BJ (cell line): ENCODE measurements at regions not wholly inside any gene's neighbourhood (a gene's known extent, or its start where the extent isn't known, plus 50 kb on each side); places are given as distances from the start of the nearest gene placed in this dataset.

Experiments used
- CTCF ChIA-PET: fragments of 350-600 bp; formaldehyde crosslinking; extraction: SDS; loops from one replicate; lab custom pipeline; 2021; ENCODE audit warnings: antibody characterized with exemption, inconsistent platforms; lab: Yijun Ruan, JAX
- POLR2A ChIA-PET: fragments of 300-600 bp; sonication (Branson Sonifier 250); formaldehyde crosslinking; extraction: SDS; loops from one replicate; lab custom pipeline; 2021; ENCODE audit warnings: antibody characterized with exemption; lab: Charles Lee
- DNase-seq: peaks from one replicate; pipeline ENCODE4 v3.0.0-alpha.2; 2011; ENCODE audit warnings: low read depth
- H3K27me3 ChIP-seq: 2 replicates; pipeline ENCODE4 v1.6.0; 2011; ENCODE audit warnings: low read length; ENCODE audit not compliant: control insufficient read depth, insufficient read depth
- H3K36me3 ChIP-seq: 2 replicates; pipeline ENCODE4 v1.5.1; 2011; ENCODE audit warnings: low read length; ENCODE audit not compliant: control insufficient read depth, insufficient read depth
- H3K4me3 ChIP-seq: 2 replicates; pipeline ENCODE4 v1.5.1; 2011; ENCODE audit warnings: low read depth, mild to moderate bottlenecking, control low read depth, low read length
- CTCF ChIP-seq: IDR thresholded peaks from 2 replicates; pipeline ENCODE4 v1.5.1; 2011; ENCODE audit warnings: low read depth, mild to moderate bottlenecking, control low read depth, inconsistent platforms, low read length, moderate library complexity; ENCODE audit not compliant: insufficient read depth

GRCh38 chr4:143054971-143055370, 129.7 kb upstream of the USP38 start:
- ChIA-PET POLR2A (interaction anchor here (0.6 to 0.7 kb wide), 2 partner anchors 1037 to 1815 kb away, joined by 3 to 11 read pairs; no protein-coding TSS in a partner anchor), CTCF (no interaction called here)
- no peak for DNase-seq

GRCh38 chr4:143055997-143056396, 128.7 kb upstream of the USP38 start:
- no peak for DNase-seq
- TF ChIP-seq CTCF, result no peak
- no peaks in the 10 kb centered on the region for H3K36me3 ChIP-seq
- ChIA-PET CTCF (no interaction called here), POLR2A (no interaction called here)
- H3K27me3 ChIP-seq, result no peaks in the 10 kb centered on the region
- no peak overlapping the region for H3K4me3 ChIP-seq

More at GRCh38 chr4:143054971-143055370, 129.7 kb upstream of the USP38 start:
- no peaks in the 10 kb centered on the region for H3K36me3 ChIP-seq
- TF ChIP-seq CTCF, result no peak
- H3K4me3 ChIP-seq, result no peak overlapping the region
- no peaks in the 10 kb centered on the region for H3K27me3 ChIP-seq

- POLR2A ChIA-PET, result no interaction called here
- Histone ChIP-seq H3K27me3 (no peaks in the 10 kb centered on the region), H3K4me3 (no peak overlapping the region), H3K36me3 (no peaks in the 10 kb centered on the region)
- no peak for DNase-seq
- CTCF ChIA-PET, result no interaction called here
- no peak for TF ChIP-seq CTCF
Measured at GRCh38 chr4:143071351-143071750, 113.4 kb upstream of the USP38 start.

GRCh38 chr4:143076723-143077122, 108.0 kb upstream of the USP38 start:
- TF ChIP-seq CTCF, result no peak
- DNase-seq, result no peak
- no peaks in the 10 kb centered on the region for H3K27me3 ChIP-seq
- ChIA-PET CTCF (no interaction called here), POLR2A (no interaction called here)
- H3K36me3 ChIP-seq, result no peaks in the 10 kb centered on the region
- no peak overlapping the region for H3K4me3 ChIP-seq

GRCh38 chr4:143082701-143083100, 102.0 kb upstream of the USP38 start:
- POLR2A ChIA-PET, result no interaction called here
- no peak for DNase-seq
- CTCF ChIA-PET, result no interaction called here
- Histone ChIP-seq H3K27me3 (no peaks in the 10 kb centered on the region), H3K4me3 (no peak overlapping the region), H3K36me3 (no peaks in the 10 kb centered on the region)
- no peak for TF ChIP-seq CTCF
